Kidney (tissue), 13 donors: ENCODE measurements at regions not wholly inside any gene's neighbourhood (a gene's known extent, or its start where the extent isn't known, plus 50 kb on each side); places are given as distances from the start of the nearest gene placed in this dataset.
A peak's percentile ranks its signal among the peaks of the same experiment; 100 is the strongest.

Experiments
- DNase-seq, 5 donors: peaks; one replicate each; pipeline ENCODE4 v3.0.0-alpha.2; 2013 to 2020
- FAIRE-seq: peaks from 2 replicates; lab custom pipeline; 2012; peaks lifted over from hg19 to GRCh38; lab: Jason Lieb, UNC
- H3K27ac ChIP-seq, 2 donors: one replicate each; pipeline ENCODE4 v1.7.0; 2013; ENCODE audit warnings: low read depth in 2 of 2, low read length in 2 of 2, inconsistent platforms in 1 of 2
- H3K27me3 ChIP-seq: one replicate; pipeline ENCODE4 v1.7.1; 2013; ENCODE audit warnings: low read length, inconsistent platforms; ENCODE audit not compliant: control insufficient read depth, insufficient read depth
- H3K36me3 ChIP-seq, 3 donors: one replicate each; pipeline versions ENCODE4 v1.7.0 to v1.7.1; 2013; ENCODE audit warnings: low read length in 3 of 3, control low read depth in 1 of 3, inconsistent platforms in 1 of 3; ENCODE audit not compliant: insufficient read depth in 3 of 3, control insufficient read depth in 2 of 3
- H3K4me1 ChIP-seq, 3 donors: one replicate each; pipeline versions ENCODE4 v1.7.0 to v1.7.1; 2013; ENCODE audit warnings: low read length in 3 of 3, inconsistent platforms in 1 of 3, low read depth in 1 of 3; ENCODE audit not compliant: control insufficient read depth in 2 of 3, insufficient read depth in 2 of 3
- H3K4me3 ChIP-seq, 3 donors: one replicate each; pipeline versions ENCODE4 v1.7.0 to v1.8.1; 2013; ENCODE audit warnings: low read length in 3 of 3, control low read depth in 1 of 3, inconsistent platforms in 1 of 3
- H3K9ac ChIP-seq, 3 donors: one replicate each; pipeline versions ENCODE4 v1.7.0 to v1.7.1; 2013; ENCODE audit warnings: low read length in 3 of 3, control low read depth in 1 of 3, inconsistent platforms in 1 of 3
- H3K9me3 ChIP-seq, 3 donors: one replicate each; pipeline versions ENCODE4 v1.7.0 to v1.7.1; 2013; ENCODE audit warnings: low read length in 3 of 3, control low read depth in 1 of 3, inconsistent platforms in 1 of 3; ENCODE audit not compliant: control insufficient read depth in 2 of 3, insufficient read depth in 1 of 3
- intact Hi-C: fragments of 100-400 bp; cut with DNase I; formaldehyde crosslinking; loops from one replicate; pipeline ENCODE4 v1.11.1; 2022
- TF ChIP-seq, protein P1 (sequence below): IDR thresholded peaks from 3 replicates; pipeline ENCODE4 v1.5.1; 2012; ENCODE audit warnings: mild to moderate bottlenecking, moderate library complexity, borderline replicate concordance; ENCODE audit not compliant: insufficient read depth; ENCODE audit errors: extremely low read depth
- donor health status: control.
- donor health status: control.
- donor health status: control.
- donor health status: control.
- donor health status: control.
- donor health status: DM: yes; HTN: yes; CAD: no.
- donor health status: Normal renal cell carcinoma (clear cell type).

DNA sequence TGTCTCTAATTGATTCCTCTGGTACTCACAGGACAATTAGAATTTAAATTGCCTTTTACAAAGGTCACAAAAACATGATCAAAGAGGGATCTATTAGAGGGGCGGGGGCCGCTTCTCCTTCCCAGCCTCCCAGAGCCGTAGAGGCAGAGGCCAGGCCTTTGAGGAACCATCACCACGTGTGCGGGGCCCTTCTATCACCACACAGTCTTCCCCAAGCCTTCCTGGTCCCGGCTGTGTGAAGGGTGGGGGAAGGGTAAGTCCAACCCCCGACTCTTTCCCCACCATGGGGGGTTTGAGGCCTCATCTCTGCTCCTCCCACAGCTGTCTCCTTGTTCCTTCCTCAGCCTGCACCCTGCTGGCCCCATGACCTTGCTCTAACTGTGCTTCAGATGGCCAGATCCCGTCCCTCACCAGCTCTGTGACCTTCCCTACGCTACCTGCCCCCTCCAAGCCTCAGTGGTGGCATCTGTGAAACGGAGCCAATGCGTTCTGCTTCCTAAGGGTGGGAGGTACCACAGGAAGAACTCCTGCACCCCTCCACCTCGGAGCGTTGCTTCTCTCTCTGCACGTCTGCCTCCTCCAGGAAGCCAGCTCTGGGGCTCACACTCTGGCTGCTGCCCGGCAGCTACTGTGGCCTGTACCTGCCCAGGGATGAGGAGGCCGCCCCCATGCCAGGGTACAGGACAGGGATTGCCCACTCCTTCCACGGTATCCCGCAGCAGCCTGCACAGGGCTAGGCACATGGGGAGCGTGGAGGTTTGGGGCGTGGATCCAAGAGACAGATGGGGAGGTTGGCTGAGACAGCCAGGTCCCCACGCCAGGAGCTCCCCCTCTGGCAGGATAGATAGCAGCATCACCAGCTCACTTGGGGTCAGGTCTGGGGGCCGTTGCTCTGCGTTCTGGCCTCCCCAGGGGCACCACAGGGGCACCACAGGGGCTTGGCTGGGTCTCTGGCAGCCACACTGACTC, 83.8 kb downstream of the LINGO1 start:
- TF ChIP-seq, protein P1, sequence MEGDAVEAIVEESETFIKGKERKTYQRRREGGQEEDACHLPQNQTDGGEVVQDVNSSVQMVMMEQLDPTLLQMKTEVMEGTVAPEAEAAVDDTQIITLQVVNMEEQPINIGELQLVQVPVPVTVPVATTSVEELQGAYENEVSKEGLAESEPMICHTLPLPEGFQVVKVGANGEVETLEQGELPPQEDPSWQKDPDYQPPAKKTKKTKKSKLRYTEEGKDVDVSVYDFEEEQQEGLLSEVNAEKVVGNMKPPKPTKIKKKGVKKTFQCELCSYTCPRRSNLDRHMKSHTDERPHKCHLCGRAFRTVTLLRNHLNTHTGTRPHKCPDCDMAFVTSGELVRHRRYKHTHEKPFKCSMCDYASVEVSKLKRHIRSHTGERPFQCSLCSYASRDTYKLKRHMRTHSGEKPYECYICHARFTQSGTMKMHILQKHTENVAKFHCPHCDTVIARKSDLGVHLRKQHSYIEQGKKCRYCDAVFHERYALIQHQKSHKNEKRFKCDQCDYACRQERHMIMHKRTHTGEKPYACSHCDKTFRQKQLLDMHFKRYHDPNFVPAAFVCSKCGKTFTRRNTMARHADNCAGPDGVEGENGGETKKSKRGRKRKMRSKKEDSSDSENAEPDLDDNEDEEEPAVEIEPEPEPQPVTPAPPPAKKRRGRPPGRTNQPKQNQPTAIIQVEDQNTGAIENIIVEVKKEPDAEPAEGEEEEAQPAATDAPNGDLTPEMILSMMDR = no peak
- intact Hi-C loops = loop anchor here (10.0 kb wide), 1 partner anchor 434 kb away; no protein-coding TSS in a partner anchor

DNA sequence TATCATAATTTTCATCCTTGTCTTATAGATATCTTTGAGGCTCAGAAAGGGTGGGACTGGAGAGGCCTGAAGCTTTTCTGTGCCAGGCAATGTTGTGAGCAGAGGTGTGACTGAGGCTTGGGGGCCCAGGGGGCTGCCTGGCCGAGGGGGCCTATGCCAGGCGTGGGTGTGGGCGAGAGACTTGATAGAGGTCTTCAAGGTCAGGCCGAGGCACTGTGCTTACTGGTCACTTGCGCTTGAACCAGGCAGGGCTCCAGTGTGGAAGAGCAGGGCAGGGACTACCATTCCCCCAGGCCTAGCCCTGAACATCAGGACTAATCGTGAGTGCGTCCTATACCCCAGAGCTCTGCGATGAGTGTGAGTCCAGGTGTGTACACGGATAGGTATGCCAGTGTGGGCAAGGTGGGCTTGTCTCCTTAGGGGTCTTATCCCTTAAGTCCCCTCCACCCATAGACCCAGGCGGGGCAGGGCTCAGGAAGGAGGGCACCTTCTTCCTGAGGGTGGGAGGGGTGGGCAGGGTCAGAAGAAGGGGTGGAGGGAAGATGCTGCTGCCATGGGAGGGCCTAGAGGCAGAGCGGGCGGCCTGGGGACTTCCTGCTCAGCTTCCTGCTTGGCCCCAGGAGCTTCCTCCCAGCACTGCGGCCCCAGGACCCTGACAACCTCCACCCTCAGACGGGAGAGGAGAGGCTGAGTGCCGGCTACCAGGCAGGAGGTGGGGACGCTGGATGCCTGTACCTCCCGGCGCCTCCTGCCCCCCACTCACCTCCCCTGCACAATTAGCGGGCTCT, 84.7 kb downstream of the LINGO1 start:
- no peak overlapping the region for H3K27ac ChIP-seq
- no peaks in the 10 kb centered on the region for H3K9me3 ChIP-seq
- DNase-seq (peak in 2 of 5 donors; percentile 52 to 55), FAIRE-seq (no peak)
- H3K4me1 ChIP-seq = peaks cover 0 to 5% (median 3%) of the 10 kb centered on the region in 3 donors
- no peak overlapping the region for H3K9ac ChIP-seq
- TF ChIP-seq, protein P1 = no peak
- no peak overlapping the region for H3K4me3 ChIP-seq
- intact Hi-C loops = loop anchor here (10.0 kb wide), 1 partner anchor 433 kb away; no protein-coding TSS in a partner anchor
- H3K27me3 ChIP-seq = no peaks in the 10 kb centered on the region
- H3K36me3 ChIP-seq = no peaks in the 10 kb centered on the region

More for the DNA sequence above, 83.8 kb downstream of the LINGO1 start:
- Histone ChIP-seq H3K27ac (no peak overlapping the region), H3K27me3 (no peaks in the 10 kb centered on the region), H3K4me1 (peaks cover 0 to under 1% (median 0%) of the 10 kb centered on the region in 3 donors), H3K9me3 (no peaks in the 10 kb centered on the region), H3K36me3 (no peaks in the 10 kb centered on the region), H3K4me3 (no peak overlapping the region), H3K9ac (no peak overlapping the region)
- DNase-seq (peak in 1 of 5 donors; percentile 64), FAIRE-seq (no peak)

DNA sequence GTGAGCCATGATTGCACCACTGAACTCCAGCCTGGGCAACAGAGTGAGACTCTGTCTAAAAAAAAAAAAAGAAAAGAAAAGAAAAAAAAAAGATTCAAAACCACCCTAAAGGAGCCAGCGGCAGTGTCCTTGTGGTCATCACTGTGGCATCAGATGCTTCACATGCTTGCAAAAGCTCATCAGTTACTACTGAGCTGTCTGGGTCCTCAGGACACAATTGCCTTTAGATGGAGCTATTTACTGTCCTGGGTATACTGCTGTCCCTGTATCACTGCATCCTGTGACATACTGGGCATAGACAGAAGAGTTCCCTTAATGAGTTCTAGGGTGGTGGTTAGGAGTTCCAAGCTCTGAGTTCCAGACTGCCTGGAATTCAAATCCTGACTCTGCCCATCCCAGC, 85.8 kb downstream of the LINGO1 start:
- no peak overlapping the region for H3K27ac ChIP-seq
- TF ChIP-seq, protein P1 = no peak
- no peak overlapping the region for H3K9ac ChIP-seq
- no peaks in the 10 kb centered on the region for H3K9me3 ChIP-seq
- FAIRE-seq (no peak), DNase-seq (no peak)
- peaks cover 0 to 5% (median 3%) of the 10 kb centered on the region in 3 donors for H3K4me1 ChIP-seq
- no peak overlapping the region for H3K4me3 ChIP-seq
- H3K36me3 ChIP-seq = no peaks in the 10 kb centered on the region
- intact Hi-C loops = loop anchor here (10.0 kb wide), 1 partner anchor 432 kb away; no protein-coding TSS in a partner anchor
- H3K27me3 ChIP-seq = no peaks in the 10 kb centered on the region
